IMR-90 (cell line): ENCODE measurements at regions not wholly inside any gene's neighbourhood (a gene's known extent, or its start where the extent isn't known, plus 50 kb on each side); places are given as distances from the start of the nearest gene placed in this dataset.

Source experiments
- ATAC-seq: fragments of 200-7000 bp; cut with Tn5 transposase; 2 replicates; pipeline ENCODE4 v1.9.1; 2020; ENCODE audit warnings: low read depth, mild to moderate bottlenecking, moderate library complexity
- BruUV-seq: library from RNA; stranded (reverse); fragments of 400-500 nt; replicated peaks from 2 replicates; lab custom pipeline; 2021; lab: Mats Ljungman, UMichigan
- CTCF ChIA-PET: fragments of 300-600 bp; formaldehyde crosslinking; extraction: SDS; loops from one replicate; lab custom pipeline; 2021; ENCODE audit warnings: antibody characterized with exemption; lab: Yijun Ruan, JAX
- POLR2A ChIA-PET: fragments of 300-600 bp; sonication (Branson Sonifier 250); formaldehyde crosslinking; loops from one replicate; lab custom pipeline; 2022; ENCODE audit warnings: antibody characterized with exemption; ENCODE audit not compliant: unreplicated experiment; lab: Charles Lee
- DNase-seq: peaks from one replicate; pipeline ENCODE4 v3.0.0; 2013
- H2AFZ ChIP-seq: replicated peaks from 2 replicates; pipeline ENCODE3; 2013; ENCODE audit warnings: low read length, mild to moderate bottlenecking; ENCODE audit not compliant: poor library complexity
- H2AK5ac ChIP-seq: 2 replicates; pipeline ENCODE4 v1.6.1; 2013; ENCODE audit warnings: low read depth, low read length, inconsistent platforms
- H2AK9ac ChIP-seq: replicated peaks from 2 replicates; pipeline ENCODE3; 2013; ENCODE audit warnings: mild to moderate bottlenecking, low read depth, low read length, moderate library complexity; ENCODE audit not compliant: poor library complexity
- H2BK120ac ChIP-seq: 2 replicates; pipeline ENCODE4 v1.6.1; 2013; ENCODE audit warnings: low read depth, low read length, inconsistent platforms
- H2BK15ac ChIP-seq: 3 replicates; pipeline ENCODE4 v1.6.1; 2013; ENCODE audit warnings: low read depth, low read length, inconsistent platforms
- H2BK20ac ChIP-seq: 2 replicates; pipeline ENCODE4 v1.6.1; 2013; ENCODE audit warnings: low read depth, mild to moderate bottlenecking, inconsistent platforms, low read length, moderate library complexity
- H2BK5ac ChIP-seq: 2 replicates; pipeline ENCODE4 v1.6.1; 2013; ENCODE audit warnings: mild to moderate bottlenecking, low read depth, low read length, inconsistent platforms; ENCODE audit not compliant: poor library complexity, severe bottlenecking
- H3K14ac ChIP-seq: replicated peaks from 2 replicates; pipeline ENCODE4 v1.6.1; 2013; ENCODE audit warnings: low read depth, low read length, inconsistent platforms
- H3K18ac ChIP-seq: 2 replicates; pipeline ENCODE4 v1.6.1; 2013; ENCODE audit warnings: low read depth, low read length, control low read depth
- H3K23ac ChIP-seq: 2 replicates; pipeline ENCODE4 v1.6.1; 2013; ENCODE audit warnings: low read depth, low read length, inconsistent platforms
- H3K27ac ChIP-seq: 2 replicates; pipeline ENCODE4 v1.5.1; 2013; ENCODE audit warnings: mild to moderate bottlenecking, control low read depth, low read length; ENCODE audit not compliant: insufficient read depth
- H3K27me3 ChIP-seq: 2 replicates; pipeline ENCODE4 v1.6.1; 2013; ENCODE audit warnings: low read length; ENCODE audit not compliant: control insufficient read depth, insufficient read depth
- H3K36me3 ChIP-seq: 2 replicates; pipeline ENCODE4 v1.6.1; 2013; ENCODE audit warnings: low read length, mixed read lengths; ENCODE audit not compliant: control insufficient read depth, insufficient read depth
- H3K4ac ChIP-seq: 2 replicates; pipeline ENCODE4 v1.6.1; 2013; ENCODE audit warnings: low read depth, low read length, inconsistent platforms
- H3K4me1 ChIP-seq: 2 replicates; pipeline ENCODE4 v1.6.1; 2013; ENCODE audit warnings: low read length, mixed read lengths; ENCODE audit not compliant: control insufficient read depth, insufficient read depth
- H3K4me2 ChIP-seq: 2 replicates; pipeline ENCODE4 v1.6.1; 2013; ENCODE audit warnings: low read depth, mild to moderate bottlenecking, control low read depth, low read length, moderate library complexity
- H3K4me3 ChIP-seq: 2 replicates; pipeline ENCODE4 v1.5.1; 2013; ENCODE audit warnings: low read depth, mild to moderate bottlenecking, control low read depth, low read length, moderate library complexity; ENCODE audit not compliant: insufficient read depth
- H3K56ac ChIP-seq: 2 replicates; pipeline ENCODE4 v1.6.1; 2013; ENCODE audit warnings: low read length, inconsistent platforms; ENCODE audit not compliant: insufficient read depth; ENCODE audit errors: extremely low read depth
- H3K79me1 ChIP-seq, 2 experiments: 2 replicates each; pipeline ENCODE4 v1.6.1; 2013; ENCODE audit warnings: low read length in 2 of 2, inconsistent platforms in 1 of 2, low read depth in 1 of 2
- H3K9ac ChIP-seq: 2 replicates; pipeline ENCODE4 v1.6.1; 2013; ENCODE audit warnings: low read depth, low read length, control low read depth
- H3K9me1 ChIP-seq: 2 replicates; pipeline ENCODE4 v1.6.1; 2013; ENCODE audit warnings: low read length, inconsistent platforms; ENCODE audit not compliant: insufficient read depth
- H3K9me3 ChIP-seq: 2 replicates; pipeline ENCODE4 v1.6.1; 2013; ENCODE audit warnings: low read length; ENCODE audit not compliant: control insufficient read depth, insufficient read depth
- H4K20me1 ChIP-seq: 2 replicates; pipeline ENCODE4 v1.6.1; 2013; ENCODE audit warnings: low read length, inconsistent platforms; ENCODE audit not compliant: insufficient read depth
- H4K5ac ChIP-seq: 2 replicates; pipeline ENCODE4 v1.6.1; 2013; ENCODE audit warnings: mild to moderate bottlenecking, low read depth, low read length, control low read depth
- H4K8ac ChIP-seq, 2 experiments: 2 replicates each; pipeline ENCODE4 v1.6.1; 2013; ENCODE audit warnings: low read depth in 2 of 2, low read length in 2 of 2, control low read depth in 1 of 2, inconsistent platforms in 1 of 2
- H4K91ac ChIP-seq: 2 replicates; pipeline ENCODE4 v1.6.1; 2013; ENCODE audit warnings: low read depth, low read length, inconsistent platforms; ENCODE audit not compliant: insufficient read depth
- CHD1 ChIP-seq: IDR thresholded peaks from 2 replicates; pipeline ENCODE4 v1.6.1; 2012; ENCODE audit warnings: low read depth, low read length, improper control_type of control experiment
- FOS ChIP-seq: fragments of 150-350 bp; IDR thresholded peaks from 2 replicates; pipeline ENCODE4 v1.6.1; 2016; ENCODE audit warnings: low read depth, low read length
- MAFK ChIP-seq: IDR thresholded peaks from 2 replicates; pipeline ENCODE4 v1.6.1; 2012; ENCODE audit warnings: low read depth, low read length, improper control_type of control experiment
- MAZ ChIP-seq: IDR thresholded peaks from 2 replicates; pipeline ENCODE4 v1.6.1; 2012; ENCODE audit warnings: low read depth, mild to moderate bottlenecking, low read length, improper control_type of control experiment, moderate library complexity, borderline replicate concordance
- NFE2L2 ChIP-seq: fragments of 150-350 bp; IDR thresholded peaks from 2 replicates; pipeline ENCODE4 v1.6.1; 2016; ENCODE audit warnings: low read depth, mild to moderate bottlenecking, low read length
- POLR2A ChIP-seq: IDR thresholded peaks from 2 replicates; pipeline ENCODE4 v1.6.1; 2012; ENCODE audit warnings: mild to moderate bottlenecking, low read depth, low read length
- RAD21 ChIP-seq: IDR thresholded peaks from 2 replicates; pipeline ENCODE4 v1.6.1; 2012; ENCODE audit warnings: low read length, improper control_type of control experiment
- RFX5 ChIP-seq: IDR thresholded peaks from 2 replicates; pipeline ENCODE4 v1.8.0; 2012; ENCODE audit warnings: low read depth, mild to moderate bottlenecking, low read length, moderate library complexity
- SMC3 ChIP-seq: fragments of 150-350 bp; IDR thresholded peaks from 2 replicates; pipeline ENCODE4 v1.6.1; 2016; ENCODE audit warnings: low read depth, mild to moderate bottlenecking, antibody characterized with exemption, low read length, moderate library complexity
- WGBS, 2 experiments: methylation state at CpG; one replicate each; pipeline versions ENCODE4 v1.1.5 to v1.1.7; 2013; ENCODE audit warnings: missing lambda C conversion rate in 2 of 2; ENCODE audit not compliant: insufficient read length in 1 of 2; ENCODE audit errors: extremely low coverage in 2 of 2; 5-methylcytosine and 5-hydroxymethylcytosine counted together
- dilution Hi-C: fragments of 300-500 bp; cut with HindIII; formaldehyde crosslinking; loops from one replicate; pipeline ENCODE4 v1.14.3; 2018; ENCODE audit warnings: low sequenced_read_pairs; ENCODE audit not compliant: unreplicated experiment
- in situ Hi-C: fragments of 300-500 bp; cut with MboI; formaldehyde crosslinking; loops from 3 replicates; pipeline ENCODE4 v1.14.3; 2019; ENCODE audit warnings: low sequenced_read_pairs, inconsistent platforms, mixed read lengths
- intact Hi-C: fragments of 100-400 bp; cut with micrococcal nuclease; formaldehyde crosslinking; loops from 2 replicates; pipeline ENCODE4 v1.10.0; 2022

DNA sequence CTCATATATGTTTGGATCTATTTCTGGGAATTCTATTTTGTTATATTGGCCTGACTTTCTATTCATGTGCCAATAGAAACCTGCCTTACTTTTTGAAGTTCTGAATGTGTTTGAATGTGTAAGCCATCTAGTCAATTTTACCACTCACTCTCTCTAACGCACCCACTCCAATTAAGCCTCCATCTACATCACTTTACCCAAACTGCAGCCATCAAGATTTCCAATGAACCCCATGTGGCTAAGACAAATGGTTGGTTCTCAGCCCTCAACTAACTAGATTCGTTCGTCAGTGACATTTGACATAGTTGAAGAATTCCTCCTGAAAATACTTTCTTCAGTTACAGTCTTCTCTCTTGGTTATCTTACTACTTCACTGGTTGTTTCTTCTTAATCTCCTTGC lies 137.3 kb upstream of the FSHR start:
- POLR2A ChIA-PET: no interaction called here
- H2BK5ac ChIP-seq: no peak overlapping the region
- H3K4me2 ChIP-seq: no peak overlapping the region
- H2AK9ac ChIP-seq: no peak overlapping the region
- BruUV-seq: no TSS peak
- CTCF ChIA-PET: no interaction called here
- no peak overlapping the region for H3K4me3 ChIP-seq
- H2BK20ac ChIP-seq: no peak overlapping the region
- dilution Hi-C loops (no loop called here), in situ Hi-C loops (no loop called here), intact Hi-C loops (no loop called here)
- H3K79me1 ChIP-seq: no peaks in the 10 kb centered on the region
- H3K27ac ChIP-seq: no peak overlapping the region
- H2AK5ac ChIP-seq: no peak overlapping the region
- no peaks in the 10 kb centered on the region for H3K4me1 ChIP-seq
- H3K9me1 ChIP-seq: no peaks in the 10 kb centered on the region
- no peak for TF ChIP-seq NFE2L2
- TF ChIP-seq FOS: no peak
- no peak for TF ChIP-seq MAFK
- TF ChIP-seq RAD21: no peak
- TF ChIP-seq SMC3: no peak
- TF ChIP-seq POLR2A: no peak
- TF ChIP-seq RFX5: no peak
- no peak for TF ChIP-seq MAZ
- TF ChIP-seq CHD1: no peak
- 0% methylated on average over 1 of the region's 3 CpGs; no CpG with 5 or more reads in 1 of the 2 experiments for WGBS, 2 experiments
- H3K9ac ChIP-seq: no peak overlapping the region
- DNase-seq: no peak
- no peaks in the 10 kb centered on the region for H4K20me1 ChIP-seq
- no peak overlapping the region for H4K5ac ChIP-seq
- no peak for ATAC-seq
- no peak overlapping the region for H4K91ac ChIP-seq
- H3K23ac ChIP-seq: no peak overlapping the region
- no peak overlapping the region for H3K18ac ChIP-seq
- H3K9me3 ChIP-seq: 0 out of 2 replicates have a peak, but pooled peaks cover 3% of the 10 kb centered on the region
- no peak overlapping the region for H4K8ac ChIP-seq
- no peak overlapping the region for H3K56ac ChIP-seq
- no peak overlapping the region for H3K14ac ChIP-seq
- H3K36me3 ChIP-seq: no peaks in the 10 kb centered on the region
- H2BK120ac ChIP-seq: no peak overlapping the region
- no peak overlapping the region for H2AFZ ChIP-seq
- no peaks in the 10 kb centered on the region for H3K27me3 ChIP-seq
- H2BK15ac ChIP-seq: no peak overlapping the region
- no peak overlapping the region for H3K4ac ChIP-seq
